ENCODE measurements at regions not wholly inside any gene's neighbourhood (a gene's known extent, or its start where the extent isn't known, plus 50 kb on each side); places are given as distances from the start of the nearest gene placed in this dataset.

- WGBS (ENCODE audit: low lambda C conversion rate, missing lambda C conversion rate), result 76% methylated on average over 2 of the region's 2 CpGs
- Histone ChIP-seq H3K79me2 (no peaks in the 10 kb centered on the region), H2AFZ (no peak overlapping the region), H3K36me3 (replicated peaks; ENCODE audit: insufficient read depth, low read depth) (no peaks in the 10 kb centered on the region), H3K4me1 (ENCODE audit: insufficient read depth) (no peaks in the 10 kb centered on the region), H3K9me3 (ENCODE audit: low read depth) (no peaks in the 10 kb centered on the region), H3K9me2 (replicated peaks; ENCODE audit: insufficient read depth) (no peaks in the 10 kb centered on the region), H3K27me3 (no peaks in the 10 kb centered on the region), H4K20me1 (ENCODE audit: insufficient read depth, poor library complexity, severe bottlenecking) (no peaks in the 10 kb centered on the region), H3K4me2 (no peak overlapping the region), H3K27ac (no peak overlapping the region), H3K4me3 (no peak overlapping the region)
- no peak for TF ChIP-seq CTCF (IDR thresholded peaks at IDR 0.05; ENCODE audit: poor library complexity)
- TF ChIP-seq EZH2phosphoT487 (IDR thresholded peaks at IDR 0.05; ENCODE audit: low read depth, severe bottlenecking, unreplicated experiment), result no peak
- TF ChIP-seq EZH2 (IDR thresholded peaks at IDR 0.05; ENCODE audit: borderline replicate concordance), result no peak
- DNase-seq (ENCODE audit: low spot score), result peak; percentile 3
Observed at GRCh38 chr10:107340326-107340725, 175.8 kb upstream of the SORCS1 start.

GRCh38 chr10:107336061-107336460 lies 171.6 kb upstream of the SORCS1 start:
- Histone ChIP-seq H3K79me2 (no peaks in the 10 kb centered on the region), H3K4me2 (no peak overlapping the region), H3K4me1 (ENCODE audit: insufficient read depth) (no peaks in the 10 kb centered on the region), H3K4me3 (no peak overlapping the region), H3K27me3 (no peaks in the 10 kb centered on the region), H3K9me3 (ENCODE audit: low read depth) (no peaks in the 10 kb centered on the region), H2AFZ (no peak overlapping the region), H3K36me3 (replicated peaks; ENCODE audit: insufficient read depth, low read depth) (no peaks in the 10 kb centered on the region), H3K27ac (no peak overlapping the region), H4K20me1 (ENCODE audit: insufficient read depth, poor library complexity, severe bottlenecking) (no peaks in the 10 kb centered on the region), H3K9me2 (replicated peaks; ENCODE audit: insufficient read depth) (no peaks in the 10 kb centered on the region)
- DNase-seq (ENCODE audit: low spot score), result no peak
- 89% methylated on average over 5 of the region's 5 CpGs for WGBS (ENCODE audit: low lambda C conversion rate, missing lambda C conversion rate)
- TF ChIP-seq EZH2 (IDR thresholded peaks at IDR 0.05; ENCODE audit: borderline replicate concordance) (no peak), CTCF (IDR thresholded peaks at IDR 0.05; ENCODE audit: poor library complexity) (no peak), EZH2phosphoT487 (IDR thresholded peaks at IDR 0.05; ENCODE audit: low read depth, severe bottlenecking, unreplicated experiment) (no peak)

- DNase-seq (ENCODE audit: low spot score), result no peak
- H3K27me3 ChIP-seq, result peaks cover 3% of the 10 kb centered on the region
- H3K36me3 ChIP-seq (replicated peaks; ENCODE audit: insufficient read depth, low read depth), result no peaks in the 10 kb centered on the region
- no peak overlapping the region for H3K4me3 ChIP-seq
- H3K9me3 ChIP-seq (ENCODE audit: low read depth), result no peaks in the 10 kb centered on the region
- no peaks in the 10 kb centered on the region for H3K4me1 ChIP-seq (ENCODE audit: insufficient read depth)
- H3K79me2 ChIP-seq, result no peaks in the 10 kb centered on the region
- no peaks in the 10 kb centered on the region for H4K20me1 ChIP-seq (ENCODE audit: insufficient read depth, poor library complexity, severe bottlenecking)
- H2AFZ ChIP-seq, result no peak overlapping the region
- no peak overlapping the region for H3K27ac ChIP-seq
- WGBS (ENCODE audit: low lambda C conversion rate, missing lambda C conversion rate), result 90% methylated on average over 1 of the region's 1 CpG
- no peak overlapping the region for H3K4me2 ChIP-seq
- H3K9me2 ChIP-seq (replicated peaks; ENCODE audit: insufficient read depth), result no peaks in the 10 kb centered on the region
- TF ChIP-seq EZH2phosphoT487 (IDR thresholded peaks at IDR 0.05; ENCODE audit: low read depth, severe bottlenecking, unreplicated experiment), result no peak
- no peak for TF ChIP-seq EZH2 (IDR thresholded peaks at IDR 0.05; ENCODE audit: borderline replicate concordance)
- no peak for TF ChIP-seq CTCF (IDR thresholded peaks at IDR 0.05; ENCODE audit: poor library complexity)
Observed at GRCh38 chr10:107317592-107317991, 153.1 kb upstream of the SORCS1 start.

GRCh38 chr10:107303203-107303602 lies 138.7 kb upstream of the SORCS1 start:
- H2AFZ ChIP-seq, result no peak overlapping the region
- no peaks in the 10 kb centered on the region for H3K9me3 ChIP-seq (ENCODE audit: low read depth)
- no peaks in the 10 kb centered on the region for H3K9me2 ChIP-seq (replicated peaks; ENCODE audit: insufficient read depth)
- TF ChIP-seq CTCF (IDR thresholded peaks at IDR 0.05; ENCODE audit: poor library complexity) (no peak), EZH2 (IDR thresholded peaks at IDR 0.05; ENCODE audit: borderline replicate concordance) (no peak), EZH2phosphoT487 (IDR thresholded peaks at IDR 0.05; ENCODE audit: low read depth, severe bottlenecking, unreplicated experiment) (no peak)
- no peaks in the 10 kb centered on the region for H3K36me3 ChIP-seq (replicated peaks; ENCODE audit: insufficient read depth, low read depth)
- H3K4me2 ChIP-seq, result no peak overlapping the region
- H3K4me1 ChIP-seq (ENCODE audit: insufficient read depth), result no peaks in the 10 kb centered on the region
- H4K20me1 ChIP-seq (ENCODE audit: insufficient read depth, poor library complexity, severe bottlenecking), result no peaks in the 10 kb centered on the region
- 88% methylated on average over 2 of the region's 2 CpGs for WGBS (ENCODE audit: low lambda C conversion rate, missing lambda C conversion rate)
- H3K4me3 ChIP-seq, result no peak overlapping the region
- H3K27ac ChIP-seq, result no peak overlapping the region
- no peaks in the 10 kb centered on the region for H3K79me2 ChIP-seq
- H3K27me3 ChIP-seq, result no peaks in the 10 kb centered on the region
- DNase-seq (ENCODE audit: low spot score), result no peak
